PC-9 (cell line): ENCODE measurements at regions not wholly inside any gene's neighbourhood (a gene's known extent, or its start where the extent isn't known, plus 50 kb on each side); places are given as distances from the start of the nearest gene placed in this dataset.

Experiments used
- EZH2 ChIP-seq: fragments of 200-600 bp; sonication (generic); IDR thresholded peaks from 2 replicates; pipeline ENCODE4 v1.8.0; 2017; ENCODE audit warnings: antibody characterized with exemption, low read depth
- TF ChIP-seq, protein P1 (sequence below): fragments of 200-600 bp; sonication (generic); conservative IDR thresholded peaks from 2 replicates; pipeline ENCODE4 v1.6.1; 2017; ENCODE audit warnings: mixed run types, antibody characterized with exemption, mild to moderate bottlenecking, moderate library complexity

DNA sequence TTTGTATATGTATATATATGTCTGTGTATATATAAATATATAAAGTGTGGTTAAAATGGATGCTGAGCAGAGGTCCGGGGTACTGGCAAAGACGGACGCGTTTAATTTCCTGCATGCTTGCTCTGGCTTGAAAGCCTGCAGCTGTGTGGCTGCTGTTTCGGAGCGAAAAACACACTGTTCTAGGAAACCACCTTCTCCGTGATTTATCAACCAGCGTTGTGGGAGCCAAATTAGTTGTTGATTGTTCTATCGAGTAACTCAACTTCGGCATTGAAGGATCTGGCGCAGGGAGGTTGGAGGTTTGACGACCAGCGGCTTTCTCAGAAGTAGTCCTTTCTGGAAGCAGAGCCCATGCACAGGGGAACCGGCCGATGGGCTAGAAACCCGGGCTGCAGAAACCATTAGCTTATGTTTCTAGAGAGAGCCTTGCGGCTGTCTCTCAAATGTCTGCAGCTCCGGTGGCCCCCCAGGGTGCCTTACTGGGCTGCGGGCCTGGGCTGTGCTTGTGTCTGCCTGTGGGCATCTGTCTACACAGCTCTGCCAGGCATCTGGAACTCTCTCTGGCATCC, 81.8 kb downstream of the EDN3 start:
- TF ChIP-seq, protein P1, sequence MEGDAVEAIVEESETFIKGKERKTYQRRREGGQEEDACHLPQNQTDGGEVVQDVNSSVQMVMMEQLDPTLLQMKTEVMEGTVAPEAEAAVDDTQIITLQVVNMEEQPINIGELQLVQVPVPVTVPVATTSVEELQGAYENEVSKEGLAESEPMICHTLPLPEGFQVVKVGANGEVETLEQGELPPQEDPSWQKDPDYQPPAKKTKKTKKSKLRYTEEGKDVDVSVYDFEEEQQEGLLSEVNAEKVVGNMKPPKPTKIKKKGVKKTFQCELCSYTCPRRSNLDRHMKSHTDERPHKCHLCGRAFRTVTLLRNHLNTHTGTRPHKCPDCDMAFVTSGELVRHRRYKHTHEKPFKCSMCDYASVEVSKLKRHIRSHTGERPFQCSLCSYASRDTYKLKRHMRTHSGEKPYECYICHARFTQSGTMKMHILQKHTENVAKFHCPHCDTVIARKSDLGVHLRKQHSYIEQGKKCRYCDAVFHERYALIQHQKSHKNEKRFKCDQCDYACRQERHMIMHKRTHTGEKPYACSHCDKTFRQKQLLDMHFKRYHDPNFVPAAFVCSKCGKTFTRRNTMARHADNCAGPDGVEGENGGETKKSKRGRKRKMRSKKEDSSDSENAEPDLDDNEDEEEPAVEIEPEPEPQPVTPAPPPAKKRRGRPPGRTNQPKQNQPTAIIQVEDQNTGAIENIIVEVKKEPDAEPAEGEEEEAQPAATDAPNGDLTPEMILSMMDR = no peak
- no peak for TF ChIP-seq EZH2
